ENCODE measurements at regions not wholly inside any gene's neighbourhood (a gene's known extent, or its start where the extent isn't known, plus 50 kb on each side); places are given as distances from the start of the nearest gene placed in this dataset.

- no peak for TF ChIP-seq EZH2 (IDR thresholded peaks at IDR 0.05)
- TF ChIP-seq CTCF (IDR thresholded peaks at IDR 0.05) = no peak
- TF ChIP-seq EZH2phosphoT487 (IDR thresholded peaks at IDR 0.05) = no peak
These were observed 74.8 kb upstream of the RPL38 start for GRCh38 chr17:74128456-74129211.

All from neural progenitor cell (in vitro differentiated cells).